IMR-90 (cell line): ENCODE measurements at regions not wholly inside any gene's neighbourhood (a gene's known extent, or its start where the extent isn't known, plus 50 kb on each side); places are given as distances from the start of the nearest gene placed in this dataset.

ENCODE experiments used
- ATAC-seq: fragments of 200-7000 bp; cut with Tn5 transposase; 2 replicates; pipeline ENCODE4 v1.9.1; 2020; ENCODE audit warnings: low read depth, mild to moderate bottlenecking, moderate library complexity
- BruUV-seq: library from RNA; stranded (reverse); fragments of 400-500 nt; replicated peaks from 2 replicates; lab custom pipeline; 2021; lab: Mats Ljungman, UMichigan
- CTCF ChIA-PET: fragments of 300-600 bp; formaldehyde crosslinking; extraction: SDS; loops from one replicate; lab custom pipeline; 2021; ENCODE audit warnings: antibody characterized with exemption; lab: Yijun Ruan, JAX
- POLR2A ChIA-PET: fragments of 300-600 bp; sonication (Branson Sonifier 250); formaldehyde crosslinking; loops from one replicate; lab custom pipeline; 2022; ENCODE audit warnings: antibody characterized with exemption; ENCODE audit not compliant: unreplicated experiment; lab: Charles Lee
- DNase-seq: peaks from one replicate; pipeline ENCODE4 v3.0.0; 2013
- H2AFZ ChIP-seq: replicated peaks from 2 replicates; pipeline ENCODE3; 2013; ENCODE audit warnings: low read length, mild to moderate bottlenecking; ENCODE audit not compliant: poor library complexity
- H2AK5ac ChIP-seq: 2 replicates; pipeline ENCODE4 v1.6.1; 2013; ENCODE audit warnings: low read depth, low read length, inconsistent platforms
- H2AK9ac ChIP-seq: replicated peaks from 2 replicates; pipeline ENCODE3; 2013; ENCODE audit warnings: mild to moderate bottlenecking, low read depth, low read length, moderate library complexity; ENCODE audit not compliant: poor library complexity
- H2BK120ac ChIP-seq: 2 replicates; pipeline ENCODE4 v1.6.1; 2013; ENCODE audit warnings: low read depth, low read length, inconsistent platforms
- H2BK15ac ChIP-seq: 3 replicates; pipeline ENCODE4 v1.6.1; 2013; ENCODE audit warnings: low read depth, low read length, inconsistent platforms
- H2BK20ac ChIP-seq: 2 replicates; pipeline ENCODE4 v1.6.1; 2013; ENCODE audit warnings: low read depth, mild to moderate bottlenecking, inconsistent platforms, low read length, moderate library complexity
- H2BK5ac ChIP-seq: 2 replicates; pipeline ENCODE4 v1.6.1; 2013; ENCODE audit warnings: mild to moderate bottlenecking, low read depth, low read length, inconsistent platforms; ENCODE audit not compliant: poor library complexity, severe bottlenecking
- H3K14ac ChIP-seq: replicated peaks from 2 replicates; pipeline ENCODE4 v1.6.1; 2013; ENCODE audit warnings: low read depth, low read length, inconsistent platforms
- H3K18ac ChIP-seq: 2 replicates; pipeline ENCODE4 v1.6.1; 2013; ENCODE audit warnings: low read depth, low read length, control low read depth
- H3K23ac ChIP-seq: 2 replicates; pipeline ENCODE4 v1.6.1; 2013; ENCODE audit warnings: low read depth, low read length, inconsistent platforms
- H3K27ac ChIP-seq: 2 replicates; pipeline ENCODE4 v1.5.1; 2013; ENCODE audit warnings: mild to moderate bottlenecking, control low read depth, low read length; ENCODE audit not compliant: insufficient read depth
- H3K27me3 ChIP-seq: 2 replicates; pipeline ENCODE4 v1.6.1; 2013; ENCODE audit warnings: low read length; ENCODE audit not compliant: control insufficient read depth, insufficient read depth
- H3K36me3 ChIP-seq: 2 replicates; pipeline ENCODE4 v1.6.1; 2013; ENCODE audit warnings: low read length, mixed read lengths; ENCODE audit not compliant: control insufficient read depth, insufficient read depth
- H3K4ac ChIP-seq: 2 replicates; pipeline ENCODE4 v1.6.1; 2013; ENCODE audit warnings: low read depth, low read length, inconsistent platforms
- H3K4me1 ChIP-seq: 2 replicates; pipeline ENCODE4 v1.6.1; 2013; ENCODE audit warnings: low read length, mixed read lengths; ENCODE audit not compliant: control insufficient read depth, insufficient read depth
- H3K4me2 ChIP-seq: 2 replicates; pipeline ENCODE4 v1.6.1; 2013; ENCODE audit warnings: low read depth, mild to moderate bottlenecking, control low read depth, low read length, moderate library complexity
- H3K4me3 ChIP-seq: 2 replicates; pipeline ENCODE4 v1.5.1; 2013; ENCODE audit warnings: low read depth, mild to moderate bottlenecking, control low read depth, low read length, moderate library complexity; ENCODE audit not compliant: insufficient read depth
- H3K56ac ChIP-seq: 2 replicates; pipeline ENCODE4 v1.6.1; 2013; ENCODE audit warnings: low read length, inconsistent platforms; ENCODE audit not compliant: insufficient read depth; ENCODE audit errors: extremely low read depth
- H3K79me1 ChIP-seq, 2 experiments: 2 replicates each; pipeline ENCODE4 v1.6.1; 2013; ENCODE audit warnings: low read length in 2 of 2, inconsistent platforms in 1 of 2, low read depth in 1 of 2
- H3K9ac ChIP-seq: 2 replicates; pipeline ENCODE4 v1.6.1; 2013; ENCODE audit warnings: low read depth, low read length, control low read depth
- H3K9me1 ChIP-seq: 2 replicates; pipeline ENCODE4 v1.6.1; 2013; ENCODE audit warnings: low read length, inconsistent platforms; ENCODE audit not compliant: insufficient read depth
- H3K9me3 ChIP-seq: 2 replicates; pipeline ENCODE4 v1.6.1; 2013; ENCODE audit warnings: low read length; ENCODE audit not compliant: control insufficient read depth, insufficient read depth
- H4K20me1 ChIP-seq: 2 replicates; pipeline ENCODE4 v1.6.1; 2013; ENCODE audit warnings: low read length, inconsistent platforms; ENCODE audit not compliant: insufficient read depth
- H4K5ac ChIP-seq: 2 replicates; pipeline ENCODE4 v1.6.1; 2013; ENCODE audit warnings: mild to moderate bottlenecking, low read depth, low read length, control low read depth
- H4K8ac ChIP-seq, 2 experiments: 2 replicates each; pipeline ENCODE4 v1.6.1; 2013; ENCODE audit warnings: low read depth in 2 of 2, low read length in 2 of 2, control low read depth in 1 of 2, inconsistent platforms in 1 of 2
- H4K91ac ChIP-seq: 2 replicates; pipeline ENCODE4 v1.6.1; 2013; ENCODE audit warnings: low read depth, low read length, inconsistent platforms; ENCODE audit not compliant: insufficient read depth
- BHLHE40 ChIP-seq: fragments of 150-350 bp; IDR thresholded peaks from 2 replicates; pipeline ENCODE4 v1.6.1; 2016; ENCODE audit warnings: mild to moderate bottlenecking, low read depth, low read length
- CEBPB ChIP-seq: IDR thresholded peaks from 2 replicates; pipeline ENCODE4 v1.6.1; 2012; ENCODE audit warnings: low read depth, low read length, improper control_type of control experiment
- CHD1 ChIP-seq: IDR thresholded peaks from 2 replicates; pipeline ENCODE4 v1.6.1; 2012; ENCODE audit warnings: low read depth, low read length, improper control_type of control experiment
- CTCF ChIP-seq: conservative IDR thresholded peaks from 2 replicates; pipeline ENCODE4 v1.5.1; 2012; ENCODE audit warnings: mild to moderate bottlenecking, low read depth, low read length, improper control_type of control experiment
- ELK1 ChIP-seq: fragments of 150-350 bp; IDR thresholded peaks from 2 replicates; pipeline ENCODE4 v1.6.1; 2016; ENCODE audit warnings: low read depth, mild to moderate bottlenecking, low read length, moderate library complexity, borderline replicate concordance
- FOS ChIP-seq: fragments of 150-350 bp; IDR thresholded peaks from 2 replicates; pipeline ENCODE4 v1.6.1; 2016; ENCODE audit warnings: low read depth, low read length
- MAFK ChIP-seq: IDR thresholded peaks from 2 replicates; pipeline ENCODE4 v1.6.1; 2012; ENCODE audit warnings: low read depth, low read length, improper control_type of control experiment
- MAZ ChIP-seq: IDR thresholded peaks from 2 replicates; pipeline ENCODE4 v1.6.1; 2012; ENCODE audit warnings: low read depth, mild to moderate bottlenecking, low read length, improper control_type of control experiment, moderate library complexity, borderline replicate concordance
- MXI1 ChIP-seq: IDR thresholded peaks from 2 replicates; pipeline ENCODE4 v1.6.1; 2012; ENCODE audit warnings: low read depth, mild to moderate bottlenecking, low read length, moderate library complexity, borderline replicate concordance
- NFE2L2 ChIP-seq: fragments of 150-350 bp; IDR thresholded peaks from 2 replicates; pipeline ENCODE4 v1.6.1; 2016; ENCODE audit warnings: low read depth, mild to moderate bottlenecking, low read length
- POLR2A ChIP-seq: IDR thresholded peaks from 2 replicates; pipeline ENCODE4 v1.6.1; 2012; ENCODE audit warnings: mild to moderate bottlenecking, low read depth, low read length
- RAD21 ChIP-seq: IDR thresholded peaks from 2 replicates; pipeline ENCODE4 v1.6.1; 2012; ENCODE audit warnings: low read length, improper control_type of control experiment
- RCOR1 ChIP-seq: IDR thresholded peaks from 2 replicates; pipeline ENCODE4 v1.6.1; 2012; ENCODE audit warnings: mild to moderate bottlenecking, low read length, improper control_type of control experiment; ENCODE audit not compliant: insufficient replicate concordance
- RFX5 ChIP-seq: IDR thresholded peaks from 2 replicates; pipeline ENCODE4 v1.8.0; 2012; ENCODE audit warnings: low read depth, mild to moderate bottlenecking, low read length, moderate library complexity
- SMC3 ChIP-seq: fragments of 150-350 bp; IDR thresholded peaks from 2 replicates; pipeline ENCODE4 v1.6.1; 2016; ENCODE audit warnings: low read depth, mild to moderate bottlenecking, antibody characterized with exemption, low read length, moderate library complexity
- USF2 ChIP-seq: fragments of 150-350 bp; IDR thresholded peaks from 2 replicates; pipeline ENCODE4 v1.6.1; 2017; ENCODE audit warnings: mild to moderate bottlenecking, antibody characterized with exemption, low read length, low read depth
- WGBS, 2 experiments: methylation state at CpG; one replicate each; pipeline versions ENCODE4 v1.1.5 to v1.1.7; 2013; ENCODE audit warnings: missing lambda C conversion rate in 2 of 2; ENCODE audit not compliant: insufficient read length in 1 of 2; ENCODE audit errors: extremely low coverage in 2 of 2; 5-methylcytosine and 5-hydroxymethylcytosine counted together
- dilution Hi-C: fragments of 300-500 bp; cut with HindIII; formaldehyde crosslinking; loops from one replicate; pipeline ENCODE4 v1.14.3; 2018; ENCODE audit warnings: low sequenced_read_pairs; ENCODE audit not compliant: unreplicated experiment
- in situ Hi-C: fragments of 300-500 bp; cut with MboI; formaldehyde crosslinking; loops from 3 replicates; pipeline ENCODE4 v1.14.3; 2019; ENCODE audit warnings: low sequenced_read_pairs, inconsistent platforms, mixed read lengths
- intact Hi-C: fragments of 100-400 bp; cut with micrococcal nuclease; formaldehyde crosslinking; loops from 2 replicates; pipeline ENCODE4 v1.10.0; 2022

- TF ChIP-seq CEBPB = no peak
- no peak for TF ChIP-seq ELK1
- TF ChIP-seq RCOR1 = no peak
- TF ChIP-seq USF2 = no peak
- TF ChIP-seq RAD21 = no peak
- no peak for TF ChIP-seq MAFK
- TF ChIP-seq MXI1 = no peak
- TF ChIP-seq FOS = no peak
- no peak for TF ChIP-seq NFE2L2
- no peak for TF ChIP-seq SMC3
- TF ChIP-seq BHLHE40 = no peak
- TF ChIP-seq CHD1 = no peak
- no peak for TF ChIP-seq MAZ
- TF ChIP-seq RFX5 = no peak
- TF ChIP-seq POLR2A = no peak
- TF ChIP-seq CTCF = no peak
- no peaks in the 10 kb centered on the region for H3K79me1 ChIP-seq
- DNase-seq (no peak), ATAC-seq (no peak)
- H3K4me2 ChIP-seq = no peak overlapping the region
- no peak overlapping the region for H3K18ac ChIP-seq
- no peak overlapping the region for H2BK5ac ChIP-seq
- H2BK15ac ChIP-seq = no peak overlapping the region
- no peak overlapping the region for H2AFZ ChIP-seq
- ChIA-PET POLR2A (no interaction called here), CTCF (no interaction called here)
- no peak overlapping the region for H2AK9ac ChIP-seq
- no peak overlapping the region for H3K56ac ChIP-seq
- no peak overlapping the region for H3K9ac ChIP-seq
- peaks cover 8% of the 10 kb centered on the region for H3K9me3 ChIP-seq
- H2BK120ac ChIP-seq = no peak overlapping the region
- no peak overlapping the region for H2BK20ac ChIP-seq
- no peaks in the 10 kb centered on the region for H3K27me3 ChIP-seq
- H3K27ac ChIP-seq = no peak overlapping the region
- H3K36me3 ChIP-seq = no peaks in the 10 kb centered on the region
- in situ Hi-C loops = no loop called here
- no peaks in the 10 kb centered on the region for H4K20me1 ChIP-seq
- H4K91ac ChIP-seq = no peak overlapping the region
- no peaks in the 10 kb centered on the region for H3K9me1 ChIP-seq
- intact Hi-C loops = no loop called here
- BruUV-seq = no TSS peak
- H4K5ac ChIP-seq = no peak overlapping the region
- H3K14ac ChIP-seq = no peak overlapping the region
- H3K4me3 ChIP-seq = no peak overlapping the region
- H3K4ac ChIP-seq = no peak overlapping the region
- H3K23ac ChIP-seq = no peak overlapping the region
- dilution Hi-C loops = no loop called here
- H2AK5ac ChIP-seq = no peak overlapping the region
- 10% methylated on average over 1 of the region's 5 CpGs; no CpG with 5 or more reads in 1 of the 2 experiments for WGBS, 2 experiments
- H3K4me1 ChIP-seq = no peaks in the 10 kb centered on the region
- H4K8ac ChIP-seq = no peak overlapping the region
Measured at GRCh38 chr4:153971899-153972298, 183.0 kb upstream of the SFRP2 start.
